SK-N-SH (cell line): ENCODE measurements at regions not wholly inside any gene's neighbourhood (a gene's known extent, or its start where the extent isn't known, plus 50 kb on each side); places are given as distances from the start of the nearest gene placed in this dataset.

Experiments
- CTCF ChIA-PET: fragments of 300-600, 350-600 bp; formaldehyde crosslinking; extraction: SDS; loops from one replicate; lab custom pipeline; 2021; lab: Yijun Ruan, JAX
- POLR2A ChIA-PET: fragments of 350-600 bp; sonication (Branson Sonifier 250); formaldehyde crosslinking; extraction: SDS; loops from one replicate; lab custom pipeline; 2020; ENCODE audit warnings: antibody characterized with exemption, inconsistent platforms; lab: Yijun Ruan, JAX
- DNase-seq: peaks from one replicate; pipeline ENCODE4 v3.0.0; 2012
- H2AFZ ChIP-seq: fragments of 200-600 bp; sonication (generic); 2 replicates; pipeline ENCODE4 v1.8.1; 2016; ENCODE audit warnings: antibody characterized with exemption, mild to moderate bottlenecking, low read depth
- H3F3A ChIP-seq: fragments of 200-600 bp; sonication (generic); replicated peaks from 2 replicates; pipeline ENCODE3; 2016; ENCODE audit warnings: antibody characterized with exemption, mild to moderate bottlenecking; ENCODE audit not compliant: insufficient read depth
- H3K27ac ChIP-seq, 2 experiments: fragments of 200-500 bp in 1 of 2; fragments of 200-600 bp in 1 of 2; sonication (Bioruptor generic) in 1 of 2; sonication (generic), shearing (Covaris generic) in 1 of 2; 2 replicates each; pipeline versions ENCODE4 v1.5.1 to v1.6.1; 2014 to 2016; ENCODE audit warnings: low read depth in 2 of 2, inconsistent platforms in 1 of 2, low read length in 1 of 2, mild to moderate bottlenecking in 1 of 2, mixed read lengths in 1 of 2
- H3K27me3 ChIP-seq: fragments of 200-600 bp; sonication (generic), shearing (Covaris generic); 2 replicates; pipeline ENCODE4 v1.6.1; 2016; ENCODE audit warnings: mixed run types; ENCODE audit not compliant: insufficient read depth
- H3K36me3 ChIP-seq, 2 experiments: fragments of 200-500 bp in 1 of 2; fragments of 200-600 bp in 1 of 2; sonication (Bioruptor generic) in 1 of 2; sonication (generic) in 1 of 2; replicated peaks in 1 of 2; 2 replicates each; pipeline versions ENCODE3 to v1.5.1; 2014 to 2016; ENCODE audit warnings: low read length in 1 of 2, mild to moderate bottlenecking in 1 of 2; ENCODE audit not compliant: insufficient read depth in 2 of 2, control insufficient read depth in 1 of 2
- H3K4me1 ChIP-seq, 2 experiments: fragments of 200-500 bp in 1 of 2; fragments of 200-600 bp in 1 of 2; sonication (Bioruptor generic) in 1 of 2; sonication (generic), shearing (Covaris generic) in 1 of 2; 2 replicates each; pipeline versions ENCODE4 v1.5.1 to v1.6.1; 2014 to 2016; ENCODE audit warnings: low read depth in 1 of 2, low read length in 1 of 2, mixed run types in 1 of 2; ENCODE audit not compliant: insufficient read depth in 2 of 2, control insufficient read depth in 1 of 2
- H3K4me2 ChIP-seq: fragments of 200-600 bp; sonication (generic), shearing (Covaris generic); 2 replicates; pipeline ENCODE4 v1.6.1; 2017; ENCODE audit warnings: mixed run types
- H3K4me3 ChIP-seq, 2 experiments: fragments of 200-500 bp in 1 of 2; fragments of 200-600 bp in 1 of 2; sonication (Bioruptor generic) in 1 of 2; sonication (generic), shearing (Covaris generic) in 1 of 2; 2 replicates each; pipeline versions ENCODE4 v1.5.1 to v1.8.1; 2014 to 2016; ENCODE audit warnings: low read depth in 2 of 2, inconsistent platforms in 1 of 2, low read length in 1 of 2, mild to moderate bottlenecking in 1 of 2, mixed read lengths in 1 of 2, moderate library complexity in 1 of 2
- H3K79me2 ChIP-seq: fragments of 200-600 bp; sonication (generic); 2 replicates; pipeline ENCODE4 v1.8.1; 2017; ENCODE audit warnings: mild to moderate bottlenecking; ENCODE audit not compliant: insufficient read depth
- H3K9ac ChIP-seq: fragments of 200-600 bp; sonication (generic); 2 replicates; pipeline ENCODE4 v1.6.1; 2017; ENCODE audit warnings: mixed run types
- H3K9me2 ChIP-seq: fragments of 200-600 bp; sonication (generic); 2 replicates; pipeline ENCODE4 v1.6.1; 2017; ENCODE audit warnings: mixed run types
- H3K9me3 ChIP-seq: fragments of 200-600 bp; sonication (generic); 2 replicates; pipeline ENCODE4 v1.6.1; 2017; ENCODE audit warnings: mixed run types, mild to moderate bottlenecking, moderate library complexity
- H4K20me1 ChIP-seq: fragments of 200-600 bp; sonication (generic); 2 replicates; pipeline ENCODE4 v1.6.1; 2017; ENCODE audit warnings: mild to moderate bottlenecking, mixed run types; ENCODE audit not compliant: insufficient read depth
- CTCF ChIP-seq: fragments of 200-600 bp; sonication (generic); IDR thresholded peaks from 2 replicates; pipeline ENCODE4 v1.6.1; 2017; ENCODE audit warnings: antibody characterized with exemption, mild to moderate bottlenecking, moderate library complexity
- ELF1 ChIP-seq: IDR thresholded peaks from 2 replicates; pipeline ENCODE4 v1.4.0; 2012
- EZH2phosphoT487 ChIP-seq: fragments of 200-600 bp; sonication (generic); IDR thresholded peaks from 2 replicates; pipeline ENCODE4 v1.6.1; 2017; ENCODE audit warnings: low read depth, mixed run types, mild to moderate bottlenecking, antibody characterized with exemption, moderate library complexity, borderline replicate concordance
- FOSL2 ChIP-seq: IDR thresholded peaks from 2 replicates; pipeline ENCODE4 v1.4.0; 2012; ENCODE audit warnings: low read depth, mild to moderate bottlenecking, moderate library complexity, borderline replicate concordance
- FOXJ3 ChIP-seq: sonication (generic); formaldehyde crosslinking; IDR thresholded peaks from 2 replicates; pipeline ENCODE4 v1.5.1; 2020; ENCODE audit warnings: mild to moderate bottlenecking, missing genetic modification reagents
- FOXM1 ChIP-seq: IDR thresholded peaks from 2 replicates; pipeline ENCODE4 v1.4.0; 2012; ENCODE audit warnings: low read depth, mild to moderate bottlenecking
- IRF3 ChIP-seq: fragments of 150-350 bp; IDR thresholded peaks from 2 replicates; pipeline ENCODE4 v1.6.1; 2016; ENCODE audit warnings: mild to moderate bottlenecking, low read depth, low read length
- MEF2A ChIP-seq: IDR thresholded peaks from 2 replicates; pipeline ENCODE4 v1.4.0; 2012; ENCODE audit warnings: low read depth, borderline replicate concordance
- NFIC ChIP-seq: IDR thresholded peaks from 2 replicates; pipeline ENCODE4 v1.4.0; 2012; ENCODE audit warnings: borderline replicate concordance
- RAD21 ChIP-seq: IDR thresholded peaks from 2 replicates; pipeline ENCODE4 v1.6.1; 2012; ENCODE audit warnings: mild to moderate bottlenecking, low read length
- RCOR1 ChIP-seq: fragments of 150-350 bp; IDR thresholded peaks from 2 replicates; pipeline ENCODE4 v1.6.1; 2017; ENCODE audit warnings: antibody characterized with exemption, low read length
- SIN3A ChIP-seq: IDR thresholded peaks from 2 replicates; pipeline ENCODE4 v1.6.1; 2012; ENCODE audit warnings: low read depth, mild to moderate bottlenecking, low read length, moderate library complexity, borderline replicate concordance
- SMC3 ChIP-seq: IDR thresholded peaks from 2 replicates; pipeline ENCODE4 v1.6.1; 2012; ENCODE audit warnings: low read depth, low read length, improper control_type of control experiment
- TAF1 ChIP-seq: IDR thresholded peaks from 2 replicates; pipeline ENCODE4 v1.6.1; 2012; ENCODE audit warnings: low read depth, mild to moderate bottlenecking, low read length, moderate library complexity, borderline replicate concordance
- TEAD4 ChIP-seq: IDR thresholded peaks from 2 replicates; pipeline ENCODE4 v1.4.0; 2012; ENCODE audit warnings: mild to moderate bottlenecking, borderline replicate concordance; ENCODE audit not compliant: insufficient read depth
- YY1 ChIP-seq: IDR thresholded peaks from 2 replicates; pipeline ENCODE4 v1.4.0; 2012; ENCODE audit warnings: low read depth, mild to moderate bottlenecking
- ZBTB33 ChIP-seq: IDR thresholded peaks from 2 replicates; pipeline ENCODE4 v1.4.0; 2012; ENCODE audit warnings: low read depth, borderline replicate concordance
- WGBS: methylation state at CpG from one replicate; pipeline ENCODE4 v1.1.6; 2017; ENCODE audit warnings: low lambda C conversion rate; 5-methylcytosine and 5-hydroxymethylcytosine counted together
- TF ChIP-seq, protein P1 (sequence below): IDR thresholded peaks from 2 replicates; pipeline ENCODE4 v1.4.0; 2012; ENCODE audit warnings: low read depth
- TF ChIP-seq, protein P2 (sequence below): IDR thresholded peaks from 2 replicates; pipeline ENCODE4 v1.6.1; 2012; ENCODE audit warnings: mild to moderate bottlenecking, low read depth, low read length, moderate library complexity

DNA sequence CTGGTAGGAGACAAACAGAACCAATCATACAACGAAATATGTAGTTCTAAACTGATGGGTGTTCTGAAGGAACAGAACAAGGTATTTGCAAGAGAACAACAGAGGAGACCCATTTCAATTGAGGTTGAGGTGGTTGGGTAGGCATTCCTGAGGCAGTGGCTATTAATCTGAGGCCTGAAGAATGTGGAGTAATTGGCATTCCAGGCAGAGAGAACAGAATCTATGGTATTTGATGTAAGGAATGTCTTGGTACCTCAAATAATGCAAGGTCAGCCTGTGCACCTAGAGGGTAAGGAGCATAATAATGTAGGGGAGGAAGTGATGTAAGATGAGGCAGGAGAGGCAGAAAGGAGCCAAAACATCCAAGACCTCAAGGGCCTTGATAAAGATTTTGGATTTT is 109.5 kb upstream of the TEX13C start:
- DNase-seq: no peak
- TF ChIP-seq TAF1 (no peak), ELF1 (no peak), IRF3 (no peak), ZBTB33 (no peak), YY1 (no peak), FOXJ3 (no peak), FOXM1 (no peak), SMC3 (no peak), EZH2phosphoT487 (no peak), NFIC (no peak), MEF2A (no peak), SIN3A (no peak), RCOR1 (no peak), FOSL2 (no peak), CTCF (no peak), TEAD4 (no peak), RAD21 (no peak)
- TF ChIP-seq, protein P1, sequence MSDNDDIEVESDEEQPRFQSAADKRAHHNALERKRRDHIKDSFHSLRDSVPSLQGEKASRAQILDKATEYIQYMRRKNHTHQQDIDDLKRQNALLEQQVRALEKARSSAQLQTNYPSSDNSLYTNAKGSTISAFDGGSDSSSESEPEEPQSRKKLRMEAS: no peak
- TF ChIP-seq, protein P2, sequence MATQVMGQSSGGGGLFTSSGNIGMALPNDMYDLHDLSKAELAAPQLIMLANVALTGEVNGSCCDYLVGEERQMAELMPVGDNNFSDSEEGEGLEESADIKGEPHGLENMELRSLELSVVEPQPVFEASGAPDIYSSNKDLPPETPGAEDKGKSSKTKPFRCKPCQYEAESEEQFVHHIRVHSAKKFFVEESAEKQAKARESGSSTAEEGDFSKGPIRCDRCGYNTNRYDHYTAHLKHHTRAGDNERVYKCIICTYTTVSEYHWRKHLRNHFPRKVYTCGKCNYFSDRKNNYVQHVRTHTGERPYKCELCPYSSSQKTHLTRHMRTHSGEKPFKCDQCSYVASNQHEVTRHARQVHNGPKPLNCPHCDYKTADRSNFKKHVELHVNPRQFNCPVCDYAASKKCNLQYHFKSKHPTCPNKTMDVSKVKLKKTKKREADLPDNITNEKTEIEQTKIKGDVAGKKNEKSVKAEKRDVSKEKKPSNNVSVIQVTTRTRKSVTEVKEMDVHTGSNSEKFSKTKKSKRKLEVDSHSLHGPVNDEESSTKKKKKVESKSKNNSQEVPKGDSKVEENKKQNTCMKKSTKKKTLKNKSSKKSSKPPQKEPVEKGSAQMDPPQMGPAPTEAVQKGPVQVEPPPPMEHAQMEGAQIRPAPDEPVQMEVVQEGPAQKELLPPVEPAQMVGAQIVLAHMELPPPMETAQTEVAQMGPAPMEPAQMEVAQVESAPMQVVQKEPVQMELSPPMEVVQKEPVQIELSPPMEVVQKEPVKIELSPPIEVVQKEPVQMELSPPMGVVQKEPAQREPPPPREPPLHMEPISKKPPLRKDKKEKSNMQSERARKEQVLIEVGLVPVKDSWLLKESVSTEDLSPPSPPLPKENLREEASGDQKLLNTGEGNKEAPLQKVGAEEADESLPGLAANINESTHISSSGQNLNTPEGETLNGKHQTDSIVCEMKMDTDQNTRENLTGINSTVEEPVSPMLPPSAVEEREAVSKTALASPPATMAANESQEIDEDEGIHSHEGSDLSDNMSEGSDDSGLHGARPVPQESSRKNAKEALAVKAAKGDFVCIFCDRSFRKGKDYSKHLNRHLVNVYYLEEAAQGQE: no peak
- no peaks in the 10 kb centered on the region; a peak in 1 of 4 replicates for H3K4me1 ChIP-seq
- no peak overlapping the region for H3K4me2 ChIP-seq
- no peak overlapping the region for H3K27ac ChIP-seq
- no peak overlapping the region for H3K4me3 ChIP-seq
- H3K36me3 ChIP-seq: no peaks in the 10 kb centered on the region
- H3F3A ChIP-seq: no peaks in the 10 kb centered on the region
- ChIA-PET POLR2A (no interaction called here), CTCF (no interaction called here)
- H2AFZ ChIP-seq: no peak overlapping the region
- H3K9ac ChIP-seq: no peak overlapping the region
- no peaks in the 10 kb centered on the region for H3K9me2 ChIP-seq
- WGBS: 0% methylated on average over 1 of the region's 1 CpG
- H4K20me1 ChIP-seq: no peaks in the 10 kb centered on the region
- H3K27me3 ChIP-seq: peaks cover 8% of the 10 kb centered on the region
- H3K79me2 ChIP-seq: no peaks in the 10 kb centered on the region
- no peaks in the 10 kb centered on the region for H3K9me3 ChIP-seq
